ENCODE measurements at regions not wholly inside any gene's neighbourhood (a gene's known extent, or its start where the extent isn't known, plus 50 kb on each side); places are given as distances from the start of the nearest gene placed in this dataset.

DNA sequence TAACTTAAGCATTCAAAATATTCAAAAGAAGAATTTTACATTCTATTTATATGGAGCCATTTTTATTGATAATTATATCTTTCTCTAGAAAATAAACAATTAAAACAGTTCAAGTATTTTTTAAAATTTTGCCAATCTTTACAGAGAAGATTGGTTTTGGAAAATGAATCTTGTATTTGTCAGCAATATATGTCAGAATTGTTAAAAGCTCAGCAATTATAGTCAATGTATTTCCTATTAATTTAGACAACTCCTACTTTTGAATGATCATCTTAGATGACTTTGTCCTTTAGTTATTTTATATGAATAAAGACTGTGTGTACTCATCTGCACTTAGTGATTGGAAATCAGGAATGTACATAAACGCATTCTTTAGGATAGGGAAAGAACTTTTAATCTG is 223.9 kb upstream of the MAD2L1 start (continued):
- TF ChIP-seq EZH2phosphoT487 (IDR thresholded peaks at IDR 0.05; ENCODE audit: borderline replicate concordance, low read depth), result no peak
- no peak for TF ChIP-seq MXI1 (IDR thresholded peaks at IDR 0.05; ENCODE audit: low read depth, low read length)
- TF ChIP-seq FOSL2 (IDR thresholded peaks at IDR 0.05; ENCODE audit: borderline replicate concordance, low read depth), result no peak
- no peak for TF ChIP-seq SIN3A (IDR thresholded peaks at IDR 0.05; ENCODE audit: borderline replicate concordance, low read depth, low read length)
- TF ChIP-seq RAD21 (IDR thresholded peaks at IDR 0.05; ENCODE audit: low read length), result no peak

DNA sequence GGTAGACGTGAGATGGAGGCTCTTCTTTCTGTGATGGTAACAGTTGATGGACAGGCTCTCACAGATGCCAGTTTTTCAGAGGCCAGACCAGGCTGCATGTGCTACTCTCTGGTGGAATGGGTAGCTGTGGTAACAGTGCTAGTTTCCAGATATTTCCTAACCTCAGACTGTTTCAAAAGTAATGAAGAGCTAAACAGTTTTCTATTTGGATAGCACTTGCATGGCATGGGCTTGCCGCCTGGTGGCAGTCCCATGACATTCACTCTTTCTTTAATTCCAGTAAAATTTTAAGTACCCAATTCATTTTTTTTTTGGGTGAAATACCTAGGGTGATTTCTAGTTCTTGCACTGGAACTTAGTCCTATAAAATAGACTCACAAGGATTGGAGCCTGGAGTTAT is 220.2 kb upstream of the MAD2L1 start:
- no peak for TF ChIP-seq RCOR1 (IDR thresholded peaks at IDR 0.05; ENCODE audit: low read length)
- TF ChIP-seq, protein P1, sequence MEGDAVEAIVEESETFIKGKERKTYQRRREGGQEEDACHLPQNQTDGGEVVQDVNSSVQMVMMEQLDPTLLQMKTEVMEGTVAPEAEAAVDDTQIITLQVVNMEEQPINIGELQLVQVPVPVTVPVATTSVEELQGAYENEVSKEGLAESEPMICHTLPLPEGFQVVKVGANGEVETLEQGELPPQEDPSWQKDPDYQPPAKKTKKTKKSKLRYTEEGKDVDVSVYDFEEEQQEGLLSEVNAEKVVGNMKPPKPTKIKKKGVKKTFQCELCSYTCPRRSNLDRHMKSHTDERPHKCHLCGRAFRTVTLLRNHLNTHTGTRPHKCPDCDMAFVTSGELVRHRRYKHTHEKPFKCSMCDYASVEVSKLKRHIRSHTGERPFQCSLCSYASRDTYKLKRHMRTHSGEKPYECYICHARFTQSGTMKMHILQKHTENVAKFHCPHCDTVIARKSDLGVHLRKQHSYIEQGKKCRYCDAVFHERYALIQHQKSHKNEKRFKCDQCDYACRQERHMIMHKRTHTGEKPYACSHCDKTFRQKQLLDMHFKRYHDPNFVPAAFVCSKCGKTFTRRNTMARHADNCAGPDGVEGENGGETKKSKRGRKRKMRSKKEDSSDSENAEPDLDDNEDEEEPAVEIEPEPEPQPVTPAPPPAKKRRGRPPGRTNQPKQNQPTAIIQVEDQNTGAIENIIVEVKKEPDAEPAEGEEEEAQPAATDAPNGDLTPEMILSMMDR (IDR thresholded peaks at IDR 0.05), result 0 out of 2 replicates have a peak, but pooled peaks have one; percentile 13
- no peak for TF ChIP-seq EZH2phosphoT487 (IDR thresholded peaks at IDR 0.05; ENCODE audit: borderline replicate concordance, low read depth)
- TF ChIP-seq SMC3 (IDR thresholded peaks at IDR 0.05; ENCODE audit: low read depth, low read length), result no peak
- TF ChIP-seq NRF1 (IDR thresholded peaks at IDR 0.05; ENCODE audit: low read depth, low read length), result no peak
- H3K9me3 ChIP-seq, result no peaks in the 10 kb centered on the region
- H3F3A ChIP-seq (replicated peaks; ENCODE audit: insufficient read depth), result no peaks in the 10 kb centered on the region
- H3K79me2 ChIP-seq (ENCODE audit: insufficient read depth), result no peaks in the 10 kb centered on the region
- no peak overlapping the region for H3K27ac ChIP-seq (ENCODE audit: low read depth in 2 of 2, low read length in 1 of 2)
- H3K36me3 ChIP-seq (replicated peaks in 1 of 2; ENCODE audit: control insufficient read depth in 1 of 2, insufficient read depth in 2 of 2, low read length in 1 of 2), result no peaks in the 10 kb centered on the region
- CTCF ChIA-PET, result no interaction called here
- H3K4me2 ChIP-seq, result no peak overlapping the region
- 51% methylated on average over 2 of the region's 2 CpGs for WGBS (ENCODE audit: low lambda C conversion rate)
- DNase-seq, result no peak
- H3K9me2 ChIP-seq, result no peaks in the 10 kb centered on the region
- no peak overlapping the region; a peak in 1 of 4 replicates for H3K4me3 ChIP-seq (ENCODE audit: low read depth in 2 of 2, low read length in 1 of 2)
- H3K9ac ChIP-seq, result no peak overlapping the region
- no peaks in the 10 kb centered on the region for H3K4me1 ChIP-seq (ENCODE audit: control insufficient read depth in 1 of 2, insufficient read depth in 2 of 2, low read depth in 1 of 2, low read length in 1 of 2)
- POLR2A ChIA-PET, result no interaction called here
- H4K20me1 ChIP-seq (ENCODE audit: insufficient read depth), result no peaks in the 10 kb centered on the region
- H3K27me3 ChIP-seq (ENCODE audit: insufficient read depth), result no peaks in the 10 kb centered on the region
- H2AFZ ChIP-seq (ENCODE audit: low read depth), result no peak overlapping the region

DNA sequence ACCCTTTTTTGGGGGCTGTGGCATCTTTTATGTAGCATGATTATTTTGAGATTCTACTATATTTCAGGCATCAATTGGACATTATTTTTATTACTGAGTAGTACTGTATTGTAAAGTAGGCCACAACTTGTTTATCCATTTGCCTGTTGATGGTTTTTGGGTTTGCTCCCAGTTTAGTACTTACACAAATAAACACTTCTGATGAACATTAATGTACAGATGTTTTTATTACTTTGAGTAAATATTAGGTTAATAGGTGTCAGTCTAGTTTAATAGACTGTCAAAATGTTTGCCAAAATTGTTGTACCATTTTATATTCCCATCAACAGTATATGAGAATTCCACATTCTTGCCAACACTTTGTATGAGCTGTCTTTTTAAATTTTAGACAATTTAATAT is 214.9 kb upstream of the MAD2L1 start:
- H3K79me2 ChIP-seq (ENCODE audit: insufficient read depth), result no peaks in the 10 kb centered on the region
- no peaks in the 10 kb centered on the region for H3K4me1 ChIP-seq (ENCODE audit: control insufficient read depth in 1 of 2, insufficient read depth in 2 of 2, low read depth in 1 of 2, low read length in 1 of 2)
- TF ChIP-seq TCF12 (IDR thresholded peaks at IDR 0.05) (no peak), SIN3A (IDR thresholded peaks at IDR 0.05; ENCODE audit: borderline replicate concordance, low read depth, low read length) (no peak), CHD2 (IDR thresholded peaks at IDR 0.05; ENCODE audit: low read length, partially characterized antibody) (no peak), FOXM1 (IDR thresholded peaks at IDR 0.05; ENCODE audit: low read depth) (no peak), NFIC (IDR thresholded peaks at IDR 0.05; ENCODE audit: borderline replicate concordance) (no peak), EP300 (IDR thresholded peaks at IDR 0.05; ENCODE audit: borderline replicate concordance in 1 of 2, low read depth in 1 of 2, low read length in 1 of 2) (no peak), SMC3 (IDR thresholded peaks at IDR 0.05; ENCODE audit: low read depth, low read length) (no peak), FOXJ3 (CRISPR knock-in tag; IDR thresholded peaks at IDR 0.05) (no peak), ELF1 (IDR thresholded peaks at IDR 0.05) (no peak)
- TF ChIP-seq, protein P2, sequence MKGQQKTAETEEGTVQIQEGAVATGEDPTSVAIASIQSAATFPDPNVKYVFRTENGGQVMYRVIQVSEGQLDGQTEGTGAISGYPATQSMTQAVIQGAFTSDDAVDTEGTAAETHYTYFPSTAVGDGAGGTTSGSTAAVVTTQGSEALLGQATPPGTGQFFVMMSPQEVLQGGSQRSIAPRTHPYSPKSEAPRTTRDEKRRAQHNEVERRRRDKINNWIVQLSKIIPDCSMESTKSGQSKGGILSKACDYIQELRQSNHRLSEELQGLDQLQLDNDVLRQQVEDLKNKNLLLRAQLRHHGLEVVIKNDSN (IDR thresholded peaks at IDR 0.05; ENCODE audit: borderline replicate concordance, low read depth), result no peak
- TF ChIP-seq, protein P3, sequence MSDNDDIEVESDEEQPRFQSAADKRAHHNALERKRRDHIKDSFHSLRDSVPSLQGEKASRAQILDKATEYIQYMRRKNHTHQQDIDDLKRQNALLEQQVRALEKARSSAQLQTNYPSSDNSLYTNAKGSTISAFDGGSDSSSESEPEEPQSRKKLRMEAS (IDR thresholded peaks at IDR 0.05; ENCODE audit: low read depth), result no peak
- TF ChIP-seq, protein P4, sequence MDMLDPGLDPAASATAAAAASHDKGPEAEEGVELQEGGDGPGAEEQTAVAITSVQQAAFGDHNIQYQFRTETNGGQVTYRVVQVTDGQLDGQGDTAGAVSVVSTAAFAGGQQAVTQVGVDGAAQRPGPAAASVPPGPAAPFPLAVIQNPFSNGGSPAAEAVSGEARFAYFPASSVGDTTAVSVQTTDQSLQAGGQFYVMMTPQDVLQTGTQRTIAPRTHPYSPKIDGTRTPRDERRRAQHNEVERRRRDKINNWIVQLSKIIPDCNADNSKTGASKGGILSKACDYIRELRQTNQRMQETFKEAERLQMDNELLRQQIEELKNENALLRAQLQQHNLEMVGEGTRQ (IDR thresholded peaks at IDR 0.05; ENCODE audit: borderline replicate concordance, low read depth, low read length), result no peak
- TF ChIP-seq, protein P5, sequence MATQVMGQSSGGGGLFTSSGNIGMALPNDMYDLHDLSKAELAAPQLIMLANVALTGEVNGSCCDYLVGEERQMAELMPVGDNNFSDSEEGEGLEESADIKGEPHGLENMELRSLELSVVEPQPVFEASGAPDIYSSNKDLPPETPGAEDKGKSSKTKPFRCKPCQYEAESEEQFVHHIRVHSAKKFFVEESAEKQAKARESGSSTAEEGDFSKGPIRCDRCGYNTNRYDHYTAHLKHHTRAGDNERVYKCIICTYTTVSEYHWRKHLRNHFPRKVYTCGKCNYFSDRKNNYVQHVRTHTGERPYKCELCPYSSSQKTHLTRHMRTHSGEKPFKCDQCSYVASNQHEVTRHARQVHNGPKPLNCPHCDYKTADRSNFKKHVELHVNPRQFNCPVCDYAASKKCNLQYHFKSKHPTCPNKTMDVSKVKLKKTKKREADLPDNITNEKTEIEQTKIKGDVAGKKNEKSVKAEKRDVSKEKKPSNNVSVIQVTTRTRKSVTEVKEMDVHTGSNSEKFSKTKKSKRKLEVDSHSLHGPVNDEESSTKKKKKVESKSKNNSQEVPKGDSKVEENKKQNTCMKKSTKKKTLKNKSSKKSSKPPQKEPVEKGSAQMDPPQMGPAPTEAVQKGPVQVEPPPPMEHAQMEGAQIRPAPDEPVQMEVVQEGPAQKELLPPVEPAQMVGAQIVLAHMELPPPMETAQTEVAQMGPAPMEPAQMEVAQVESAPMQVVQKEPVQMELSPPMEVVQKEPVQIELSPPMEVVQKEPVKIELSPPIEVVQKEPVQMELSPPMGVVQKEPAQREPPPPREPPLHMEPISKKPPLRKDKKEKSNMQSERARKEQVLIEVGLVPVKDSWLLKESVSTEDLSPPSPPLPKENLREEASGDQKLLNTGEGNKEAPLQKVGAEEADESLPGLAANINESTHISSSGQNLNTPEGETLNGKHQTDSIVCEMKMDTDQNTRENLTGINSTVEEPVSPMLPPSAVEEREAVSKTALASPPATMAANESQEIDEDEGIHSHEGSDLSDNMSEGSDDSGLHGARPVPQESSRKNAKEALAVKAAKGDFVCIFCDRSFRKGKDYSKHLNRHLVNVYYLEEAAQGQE (IDR thresholded peaks at IDR 0.05; ENCODE audit: low read depth, low read length), result no peak
- no peaks in the 10 kb centered on the region for H3F3A ChIP-seq (replicated peaks; ENCODE audit: insufficient read depth)
- CTCF ChIA-PET, result no interaction called here
- H3K9me3 ChIP-seq, result no peaks in the 10 kb centered on the region
- DNase-seq, result no peak
- no peak overlapping the region for H3K9ac ChIP-seq
- H3K27me3 ChIP-seq (ENCODE audit: insufficient read depth), result no peaks in the 10 kb centered on the region
- POLR2A ChIA-PET, result no interaction called here
- H4K20me1 ChIP-seq (ENCODE audit: insufficient read depth), result no peaks in the 10 kb centered on the region
- no peak overlapping the region for H3K4me2 ChIP-seq
- H3K4me3 ChIP-seq (ENCODE audit: low read depth in 2 of 2, low read length in 1 of 2), result no peak overlapping the region
- H3K36me3 ChIP-seq (replicated peaks in 1 of 2; ENCODE audit: control insufficient read depth in 1 of 2, insufficient read depth in 2 of 2, low read length in 1 of 2), result no peaks in the 10 kb centered on the region
- no peak overlapping the region for H2AFZ ChIP-seq (ENCODE audit: low read depth)
- H3K9me2 ChIP-seq, result no peaks in the 10 kb centered on the region
- no peak overlapping the region for H3K27ac ChIP-seq (ENCODE audit: low read depth in 2 of 2, low read length in 1 of 2)
